WTC11 (cell line): ENCODE measurements at regions not wholly inside any gene's neighbourhood (a gene's known extent, or its start where the extent isn't known, plus 50 kb on each side); places are given as distances from the start of the nearest gene placed in this dataset.

Experiments used
- ATF1 ChIP-seq: sonication (generic); formaldehyde crosslinking; IDR thresholded peaks from 2 replicates; pipeline ENCODE4 v1.8.1; 2023; ENCODE audit warnings: mild to moderate bottlenecking, moderate library complexity, missing genetic modification reagents
- ATF3 ChIP-seq: sonication (generic); formaldehyde crosslinking; conservative IDR thresholded peaks from 2 replicates; pipeline ENCODE4 v1.8.1; 2022; ENCODE audit warnings: mild to moderate bottlenecking, missing genetic modification reagents
- FOXP4 ChIP-seq: sonication (generic); formaldehyde crosslinking; IDR thresholded peaks from 2 replicates; pipeline ENCODE4 v1.8.0; 2022; ENCODE audit warnings: mild to moderate bottlenecking, missing genetic modification reagents
- JUN ChIP-seq: sonication (generic); formaldehyde crosslinking; IDR thresholded peaks from 2 replicates; pipeline ENCODE4 v1.8.0; 2023; ENCODE audit warnings: mild to moderate bottlenecking, missing genetic modification reagents
- MAX ChIP-seq: sonication (generic); formaldehyde crosslinking; IDR thresholded peaks from 2 replicates; pipeline ENCODE4 v1.8.0; 2022; ENCODE audit warnings: mild to moderate bottlenecking, missing genetic modification reagents
- NFYB ChIP-seq: sonication (generic); formaldehyde crosslinking; conservative IDR thresholded peaks from 2 replicates; pipeline ENCODE4 v1.8.0; 2022; ENCODE audit warnings: low read depth, missing genetic modification reagents
- SP1 ChIP-seq: sonication (generic); formaldehyde crosslinking; conservative IDR thresholded peaks from 2 replicates; pipeline ENCODE4 v1.8.1; 2022; ENCODE audit warnings: missing genetic modification reagents
- ZNF121 ChIP-seq: sonication (generic); formaldehyde crosslinking; IDR thresholded peaks from 2 replicates; pipeline ENCODE4 v1.8.0; 2023; ENCODE audit warnings: missing genetic modification reagents
- ZNF219 ChIP-seq: sonication (generic); formaldehyde crosslinking; IDR thresholded peaks from 2 replicates; pipeline ENCODE4 v1.8.0; 2023; ENCODE audit warnings: missing genetic modification reagents, mild to moderate bottlenecking, borderline replicate concordance
- ZNF512 ChIP-seq: sonication (generic); formaldehyde crosslinking; IDR thresholded peaks from 2 replicates; pipeline ENCODE4 v1.8.1; 2022; ENCODE audit warnings: missing genetic modification reagents, borderline replicate concordance
- TF ChIP-seq, protein P1 (sequence below): fragments of 200-600 bp; IDR thresholded peaks from 2 replicates; pipeline ENCODE4 v1.8.0; 2022; ENCODE audit warnings: antibody characterized with exemption
- TF ChIP-seq, protein P2 (sequence below): sonication (generic); formaldehyde crosslinking; IDR thresholded peaks from 2 replicates; pipeline ENCODE4 v1.8.1; 2022; ENCODE audit warnings: low read depth, mild to moderate bottlenecking, moderate library complexity, missing genetic modification reagents, borderline replicate concordance
- TF ChIP-seq, protein P3 (sequence below): sonication (generic); formaldehyde crosslinking; IDR thresholded peaks from 2 replicates; pipeline ENCODE4 v1.8.1; 2023; ENCODE audit warnings: mild to moderate bottlenecking, missing genetic modification reagents

- TF ChIP-seq, protein P1, sequence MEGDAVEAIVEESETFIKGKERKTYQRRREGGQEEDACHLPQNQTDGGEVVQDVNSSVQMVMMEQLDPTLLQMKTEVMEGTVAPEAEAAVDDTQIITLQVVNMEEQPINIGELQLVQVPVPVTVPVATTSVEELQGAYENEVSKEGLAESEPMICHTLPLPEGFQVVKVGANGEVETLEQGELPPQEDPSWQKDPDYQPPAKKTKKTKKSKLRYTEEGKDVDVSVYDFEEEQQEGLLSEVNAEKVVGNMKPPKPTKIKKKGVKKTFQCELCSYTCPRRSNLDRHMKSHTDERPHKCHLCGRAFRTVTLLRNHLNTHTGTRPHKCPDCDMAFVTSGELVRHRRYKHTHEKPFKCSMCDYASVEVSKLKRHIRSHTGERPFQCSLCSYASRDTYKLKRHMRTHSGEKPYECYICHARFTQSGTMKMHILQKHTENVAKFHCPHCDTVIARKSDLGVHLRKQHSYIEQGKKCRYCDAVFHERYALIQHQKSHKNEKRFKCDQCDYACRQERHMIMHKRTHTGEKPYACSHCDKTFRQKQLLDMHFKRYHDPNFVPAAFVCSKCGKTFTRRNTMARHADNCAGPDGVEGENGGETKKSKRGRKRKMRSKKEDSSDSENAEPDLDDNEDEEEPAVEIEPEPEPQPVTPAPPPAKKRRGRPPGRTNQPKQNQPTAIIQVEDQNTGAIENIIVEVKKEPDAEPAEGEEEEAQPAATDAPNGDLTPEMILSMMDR: no peak
- TF ChIP-seq JUN (CRISPR knock-in tag) (no peak), SP1 (no peak), ZNF121 (CRISPR knock-in tag) (no peak), ATF3 (no peak), ATF1 (CRISPR knock-in tag) (no peak), NFYB (CRISPR knock-in tag) (no peak), MAX (CRISPR knock-in tag) (no peak), FOXP4 (CRISPR knock-in tag) (no peak), ZNF512 (no peak), ZNF219 (CRISPR knock-in tag) (no peak)
- TF ChIP-seq, protein P2, sequence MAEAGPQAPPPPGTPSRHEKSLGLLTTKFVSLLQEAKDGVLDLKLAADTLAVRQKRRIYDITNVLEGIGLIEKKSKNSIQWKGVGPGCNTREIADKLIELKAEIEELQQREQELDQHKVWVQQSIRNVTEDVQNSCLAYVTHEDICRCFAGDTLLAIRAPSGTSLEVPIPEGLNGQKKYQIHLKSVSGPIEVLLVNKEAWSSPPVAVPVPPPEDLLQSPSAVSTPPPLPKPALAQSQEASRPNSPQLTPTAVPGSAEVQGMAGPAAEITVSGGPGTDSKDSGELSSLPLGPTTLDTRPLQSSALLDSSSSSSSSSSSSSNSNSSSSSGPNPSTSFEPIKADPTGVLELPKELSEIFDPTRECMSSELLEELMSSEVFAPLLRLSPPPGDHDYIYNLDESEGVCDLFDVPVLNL: no peak
- TF ChIP-seq, protein P3, sequence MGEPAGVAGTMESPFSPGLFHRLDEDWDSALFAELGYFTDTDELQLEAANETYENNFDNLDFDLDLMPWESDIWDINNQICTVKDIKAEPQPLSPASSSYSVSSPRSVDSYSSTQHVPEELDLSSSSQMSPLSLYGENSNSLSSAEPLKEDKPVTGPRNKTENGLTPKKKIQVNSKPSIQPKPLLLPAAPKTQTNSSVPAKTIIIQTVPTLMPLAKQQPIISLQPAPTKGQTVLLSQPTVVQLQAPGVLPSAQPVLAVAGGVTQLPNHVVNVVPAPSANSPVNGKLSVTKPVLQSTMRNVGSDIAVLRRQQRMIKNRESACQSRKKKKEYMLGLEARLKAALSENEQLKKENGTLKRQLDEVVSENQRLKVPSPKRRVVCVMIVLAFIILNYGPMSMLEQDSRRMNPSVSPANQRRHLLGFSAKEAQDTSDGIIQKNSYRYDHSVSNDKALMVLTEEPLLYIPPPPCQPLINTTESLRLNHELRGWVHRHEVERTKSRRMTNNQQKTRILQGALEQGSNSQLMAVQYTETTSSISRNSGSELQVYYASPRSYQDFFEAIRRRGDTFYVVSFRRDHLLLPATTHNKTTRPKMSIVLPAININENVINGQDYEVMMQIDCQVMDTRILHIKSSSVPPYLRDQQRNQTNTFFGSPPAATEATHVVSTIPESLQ (CRISPR knock-in tag): no peak
These were observed 189.0 kb upstream of the CSNK1A1L start for GRCh38 chr13:37294472-37294871.
